Loucy (cell line): ENCODE measurements at regions not wholly inside any gene's neighbourhood (a gene's known extent, or its start where the extent isn't known, plus 50 kb on each side); places are given as distances from the start of the nearest gene placed in this dataset.

Experiments used
- CTCF ChIP-seq: fragments of 200-600 bp; sonication (generic); conservative IDR thresholded peaks from 2 replicates; pipeline ENCODE4 v1.5.1; 2014; ENCODE audit warnings: mild to moderate bottlenecking, antibody characterized with exemption, low read length
- EZH2phosphoT487 ChIP-seq: fragments of 200-600 bp; IDR thresholded peaks from 2 replicates; pipeline ENCODE4 v1.6.1; 2018; ENCODE audit warnings: antibody characterized with exemption, mild to moderate bottlenecking, moderate library complexity, borderline replicate concordance

GRCh38 chr15:31483053-31483985 is 156.7 kb downstream of the KLF13 start:
- TF ChIP-seq CTCF (no peak), EZH2phosphoT487 (no peak)
